HCT116 (cell line): ENCODE measurements at regions not wholly inside any gene's neighbourhood (a gene's known extent, or its start where the extent isn't known, plus 50 kb on each side); places are given as distances from the start of the nearest gene placed in this dataset.

Experiments
- EGR1 ChIP-seq: IDR thresholded peaks from 2 replicates; pipeline ENCODE4 v1.6.1; 2012; ENCODE audit warnings: low read depth
- POLR2A ChIP-seq: IDR thresholded peaks from 2 replicates; pipeline ENCODE4 v1.7.0; 2011; ENCODE audit warnings: borderline replicate concordance; ENCODE audit not compliant: insufficient read depth, insufficient read length; ENCODE audit errors: extremely low read depth
- REST ChIP-seq: IDR thresholded peaks from 2 replicates; pipeline ENCODE4 v1.6.1; 2012; ENCODE audit warnings: low read depth
- TF ChIP-seq, protein P1 (sequence below), 3 experiments: fragments of 200-600 bp in 1 of 3; sonication (generic) in 1 of 3; IDR thresholded peaks in 2 of 3; conservative IDR thresholded peaks in 1 of 3; 2 replicates each; pipeline ENCODE4 v1.5.1; 2012 to 2017; ENCODE audit warnings: low read depth in 2 of 3, low read length in 2 of 3, antibody characterized with exemption in 1 of 3, borderline replicate concordance in 1 of 3, control low read depth in 1 of 3, mild to moderate bottlenecking in 1 of 3, mixed read lengths in 1 of 3, mixed run types in 1 of 3, moderate library complexity in 1 of 3; ENCODE audit not compliant: insufficient read depth in 1 of 3
- TF ChIP-seq, protein P2 (sequence below): IDR thresholded peaks from 2 replicates; pipeline ENCODE4 v1.6.1; 2012

DNA sequence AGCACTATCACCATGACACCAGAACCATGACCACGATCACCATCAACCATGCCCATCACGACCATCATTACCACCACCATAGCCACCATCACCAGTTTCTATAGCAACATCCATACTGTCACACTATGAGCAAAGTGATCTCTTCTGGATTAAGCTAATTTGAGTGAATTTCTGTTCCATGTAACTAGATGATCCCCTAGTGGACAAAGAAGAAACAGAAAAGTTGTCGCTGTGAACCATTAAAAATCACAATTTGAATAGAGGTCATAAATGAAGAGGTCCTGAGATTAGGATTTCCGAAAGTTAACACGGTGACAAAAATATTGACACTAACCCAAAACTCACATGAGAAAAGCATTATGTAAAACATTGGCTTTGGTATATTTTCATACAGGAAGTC, 77.6 kb downstream of the CLRN3 start:
- TF ChIP-seq EGR1 (no peak), REST (no peak), POLR2A (no peak)
- TF ChIP-seq, protein P1, sequence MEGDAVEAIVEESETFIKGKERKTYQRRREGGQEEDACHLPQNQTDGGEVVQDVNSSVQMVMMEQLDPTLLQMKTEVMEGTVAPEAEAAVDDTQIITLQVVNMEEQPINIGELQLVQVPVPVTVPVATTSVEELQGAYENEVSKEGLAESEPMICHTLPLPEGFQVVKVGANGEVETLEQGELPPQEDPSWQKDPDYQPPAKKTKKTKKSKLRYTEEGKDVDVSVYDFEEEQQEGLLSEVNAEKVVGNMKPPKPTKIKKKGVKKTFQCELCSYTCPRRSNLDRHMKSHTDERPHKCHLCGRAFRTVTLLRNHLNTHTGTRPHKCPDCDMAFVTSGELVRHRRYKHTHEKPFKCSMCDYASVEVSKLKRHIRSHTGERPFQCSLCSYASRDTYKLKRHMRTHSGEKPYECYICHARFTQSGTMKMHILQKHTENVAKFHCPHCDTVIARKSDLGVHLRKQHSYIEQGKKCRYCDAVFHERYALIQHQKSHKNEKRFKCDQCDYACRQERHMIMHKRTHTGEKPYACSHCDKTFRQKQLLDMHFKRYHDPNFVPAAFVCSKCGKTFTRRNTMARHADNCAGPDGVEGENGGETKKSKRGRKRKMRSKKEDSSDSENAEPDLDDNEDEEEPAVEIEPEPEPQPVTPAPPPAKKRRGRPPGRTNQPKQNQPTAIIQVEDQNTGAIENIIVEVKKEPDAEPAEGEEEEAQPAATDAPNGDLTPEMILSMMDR (IDR thresholded peaks at IDR 0.05 in 2 of 3, conservative IDR thresholded peaks at IDR 0.05 in 1 of 3; ENCODE audit: borderline replicate concordance in 1 of 3, insufficient read depth in 1 of 3, low read depth in 2 of 3, low read length in 2 of 3) = peak; percentile 31 to 66 (median 41); a peak in 4 of 6 replicates
- TF ChIP-seq, protein P2, sequence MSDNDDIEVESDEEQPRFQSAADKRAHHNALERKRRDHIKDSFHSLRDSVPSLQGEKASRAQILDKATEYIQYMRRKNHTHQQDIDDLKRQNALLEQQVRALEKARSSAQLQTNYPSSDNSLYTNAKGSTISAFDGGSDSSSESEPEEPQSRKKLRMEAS = no peak
